Esophagus muscularis mucosa (tissue), 4 donors: ENCODE measurements at regions not wholly inside any gene's neighbourhood (a gene's known extent, or its start where the extent isn't known, plus 50 kb on each side); places are given as distances from the start of the nearest gene placed in this dataset.

Experiments used
- EP300 ChIP-seq: sonication (generic); formaldehyde crosslinking; IDR thresholded peaks from one replicate; pipeline ENCODE4 v1.6.1; 2017; ENCODE audit warnings: antibody characterized with exemption
- POLR2A ChIP-seq: fragments of 450-650 bp; IDR thresholded peaks from one replicate; pipeline ENCODE4 v1.6.1; 2017; ENCODE audit warnings: antibody characterized with exemption, moderate library complexity, mild to moderate bottlenecking, low read depth
- POLR2AphosphoS5 ChIP-seq, 2 donors: sonication (generic); formaldehyde crosslinking; IDR thresholded peaks; one replicate each; pipeline ENCODE4 v1.6.1; 2017; ENCODE audit warnings: antibody characterized with exemption in 2 of 2
- TF ChIP-seq, protein P1 (sequence below), 3 experiments: fragments of 200-600 bp in 2 of 3; fragments of 450-650 bp in 1 of 3; sonication (generic) in 2 of 3; IDR thresholded peaks; one replicate each; pipeline ENCODE4 v1.5.1; 2017 to 2019; ENCODE audit warnings: antibody characterized with exemption in 3 of 3, mild to moderate bottlenecking in 2 of 3, moderate library complexity in 1 of 3

DNA sequence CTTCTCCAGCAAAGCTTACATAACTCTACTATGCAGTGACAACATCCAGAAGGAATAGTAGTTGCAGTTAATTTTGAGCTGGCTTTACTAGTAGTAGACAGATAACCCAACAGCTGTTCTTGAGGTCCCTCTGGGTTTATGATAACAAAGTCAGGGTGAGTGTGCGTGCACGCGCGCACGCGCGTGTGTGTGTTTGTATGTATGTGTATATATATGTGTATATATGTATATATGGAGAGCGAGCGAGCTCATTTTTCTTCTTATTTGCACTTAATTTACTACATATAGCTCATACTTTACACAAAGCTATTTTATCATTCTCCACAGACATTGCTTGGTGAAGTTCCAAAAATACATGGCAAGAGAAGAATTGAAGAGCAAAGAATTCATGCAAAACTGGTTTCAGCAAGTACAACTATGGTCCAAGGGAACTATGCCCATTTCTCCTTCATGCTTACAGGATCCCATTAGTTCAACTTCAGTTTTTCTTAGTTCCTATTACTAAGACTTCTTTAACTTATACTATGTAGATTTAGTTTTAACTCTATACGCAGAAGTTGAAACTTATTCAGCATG lies 105.9 kb upstream of the TMEM168 start:
- TF ChIP-seq, protein P1, sequence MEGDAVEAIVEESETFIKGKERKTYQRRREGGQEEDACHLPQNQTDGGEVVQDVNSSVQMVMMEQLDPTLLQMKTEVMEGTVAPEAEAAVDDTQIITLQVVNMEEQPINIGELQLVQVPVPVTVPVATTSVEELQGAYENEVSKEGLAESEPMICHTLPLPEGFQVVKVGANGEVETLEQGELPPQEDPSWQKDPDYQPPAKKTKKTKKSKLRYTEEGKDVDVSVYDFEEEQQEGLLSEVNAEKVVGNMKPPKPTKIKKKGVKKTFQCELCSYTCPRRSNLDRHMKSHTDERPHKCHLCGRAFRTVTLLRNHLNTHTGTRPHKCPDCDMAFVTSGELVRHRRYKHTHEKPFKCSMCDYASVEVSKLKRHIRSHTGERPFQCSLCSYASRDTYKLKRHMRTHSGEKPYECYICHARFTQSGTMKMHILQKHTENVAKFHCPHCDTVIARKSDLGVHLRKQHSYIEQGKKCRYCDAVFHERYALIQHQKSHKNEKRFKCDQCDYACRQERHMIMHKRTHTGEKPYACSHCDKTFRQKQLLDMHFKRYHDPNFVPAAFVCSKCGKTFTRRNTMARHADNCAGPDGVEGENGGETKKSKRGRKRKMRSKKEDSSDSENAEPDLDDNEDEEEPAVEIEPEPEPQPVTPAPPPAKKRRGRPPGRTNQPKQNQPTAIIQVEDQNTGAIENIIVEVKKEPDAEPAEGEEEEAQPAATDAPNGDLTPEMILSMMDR (IDR thresholded peaks at IDR 0.05): no peak
- TF ChIP-seq POLR2A (no peak), POLR2AphosphoS5 (IDR thresholded peaks at IDR 0.05) (no peak), EP300 (no peak)
